GM12891 (cell line): ENCODE measurements at regions not wholly inside any gene's neighbourhood (a gene's known extent, or its start where the extent isn't known, plus 50 kb on each side); places are given as distances from the start of the nearest gene placed in this dataset.

ENCODE experiments used
- POLR2A ChIP-seq: IDR thresholded peaks from 2 replicates; pipeline ENCODE4 v1.6.1; 2011; ENCODE audit warnings: low read depth, low read length, control low read depth
- TAF1 ChIP-seq: IDR thresholded peaks from 2 replicates; pipeline ENCODE4 v1.6.1; 2011; ENCODE audit warnings: low read depth, low read length, control low read depth

GRCh38 chr12:119936705-119937311 lies 52.2 kb upstream of the BICDL1 start:
- no peak for TF ChIP-seq POLR2A
- no peak for TF ChIP-seq TAF1
